ENCODE measurements at regions not wholly inside any gene's neighbourhood (a gene's known extent, or its start where the extent isn't known, plus 50 kb on each side); places are given as distances from the start of the nearest gene placed in this dataset.
"Not testable (repeated sequence)": the region's sequence is repeated elsewhere in the genome, so short reads cannot be mapped to it uniquely, and the experiment has no call there.

DNA sequence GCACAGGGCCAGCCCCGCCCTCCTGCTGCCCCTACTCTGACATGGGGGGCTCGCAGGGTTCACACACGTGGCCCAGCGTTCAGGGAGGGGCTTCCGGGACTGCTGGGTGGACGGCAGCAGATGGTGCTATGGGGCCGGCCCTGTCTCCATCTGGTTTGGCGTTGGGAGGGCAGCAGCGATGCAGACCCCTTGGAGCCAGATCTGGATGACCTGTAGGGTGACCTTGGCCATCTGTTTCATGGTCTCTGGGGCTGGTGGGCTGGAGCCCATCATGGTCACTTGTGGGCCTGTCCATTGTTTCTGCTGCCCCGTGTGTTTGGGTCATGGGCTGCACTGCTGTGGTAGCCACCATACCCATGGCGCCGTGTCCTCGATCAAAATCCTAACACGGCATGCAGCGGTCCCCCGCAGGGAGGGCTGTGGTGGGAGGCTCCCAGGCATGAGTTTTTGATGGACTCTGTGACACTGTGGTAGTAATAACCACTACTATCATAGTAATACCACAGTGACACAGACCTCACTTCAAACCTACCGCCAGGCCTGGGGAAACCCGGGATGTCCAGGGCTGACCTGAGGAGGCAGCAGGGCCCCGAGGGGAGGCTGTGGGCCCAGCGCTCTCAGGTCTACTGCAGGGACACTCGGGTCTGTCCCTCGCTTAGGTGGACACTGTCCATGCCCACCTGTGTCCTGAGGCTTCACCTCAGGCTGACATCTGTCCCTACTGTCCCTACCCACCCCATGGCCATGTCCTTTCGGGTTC, 359.4 kb downstream of the TMEM121 start:
- TF ChIP-seq TOX (CRISPR knock-in tag; IDR thresholded peaks at IDR 0.05; ENCODE audit: borderline replicate concordance), result no peak
- TF ChIP-seq, protein P1, sequence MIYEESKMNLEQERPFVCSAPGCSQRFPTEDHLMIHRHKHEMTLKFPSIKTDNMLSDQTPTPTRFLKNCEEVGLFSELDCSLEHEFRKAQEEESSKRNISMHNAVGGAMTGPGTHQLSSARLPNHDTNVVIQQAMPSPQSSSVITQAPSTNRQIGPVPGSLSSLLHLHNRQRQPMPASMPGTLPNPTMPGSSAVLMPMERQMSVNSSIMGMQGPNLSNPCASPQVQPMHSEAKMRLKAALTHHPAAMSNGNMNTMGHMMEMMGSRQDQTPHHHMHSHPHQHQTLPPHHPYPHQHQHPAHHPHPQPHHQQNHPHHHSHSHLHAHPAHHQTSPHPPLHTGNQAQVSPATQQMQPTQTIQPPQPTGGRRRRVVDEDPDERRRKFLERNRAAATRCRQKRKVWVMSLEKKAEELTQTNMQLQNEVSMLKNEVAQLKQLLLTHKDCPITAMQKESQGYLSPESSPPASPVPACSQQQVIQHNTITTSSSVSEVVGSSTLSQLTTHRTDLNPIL (CRISPR knock-in tag; IDR thresholded peaks at IDR 0.05; ENCODE audit: low read depth), result no peak
- no peak for TF ChIP-seq PPARA (CRISPR knock-in tag; IDR thresholded peaks at IDR 0.05; ENCODE audit: borderline replicate concordance)
- no peak for TF ChIP-seq ESRRG (CRISPR knock-in tag; IDR thresholded peaks at IDR 0.05)
- no peak for TF ChIP-seq ISL1 (CRISPR knock-in tag; IDR thresholded peaks at IDR 0.05)
- TF ChIP-seq OSR1 (CRISPR knock-in tag; IDR thresholded peaks at IDR 0.05), result no peak
- TF ChIP-seq ARNTL (CRISPR knock-in tag; IDR thresholded peaks at IDR 0.05; ENCODE audit: borderline replicate concordance, low read depth), result no peak
- no peak for TF ChIP-seq POU6F1 (CRISPR knock-in tag; IDR thresholded peaks at IDR 0.05; ENCODE audit: borderline replicate concordance, low read depth)
- no peak for TF ChIP-seq SNAI2 (CRISPR knock-in tag; IDR thresholded peaks at IDR 0.05)
- no peak for TF ChIP-seq ZFP30 (CRISPR knock-in tag; IDR thresholded peaks at IDR 0.05)
- no peak for TF ChIP-seq TSHZ2 (CRISPR knock-in tag; IDR thresholded peaks at IDR 0.05)
- no peak for TF ChIP-seq ZNF565 (CRISPR knock-in tag; conservative IDR thresholded peaks at IDR 0.05; ENCODE audit: low read depth)
- no peak for TF ChIP-seq ZNF8 (CRISPR knock-in tag; IDR thresholded peaks at IDR 0.05)
- no peak for TF ChIP-seq TCF4 (CRISPR knock-in tag; IDR thresholded peaks at IDR 0.05; ENCODE audit: borderline replicate concordance)
- no peak for TF ChIP-seq ZC3H10 (CRISPR knock-in tag; IDR thresholded peaks at IDR 0.05)
- no peak for ATAC-seq

- not testable (repeated sequence) for ATAC-seq
These were observed 360.4 kb downstream of the TMEM121 start for GRCh38 chr14:105886791-105887191.

DNA sequence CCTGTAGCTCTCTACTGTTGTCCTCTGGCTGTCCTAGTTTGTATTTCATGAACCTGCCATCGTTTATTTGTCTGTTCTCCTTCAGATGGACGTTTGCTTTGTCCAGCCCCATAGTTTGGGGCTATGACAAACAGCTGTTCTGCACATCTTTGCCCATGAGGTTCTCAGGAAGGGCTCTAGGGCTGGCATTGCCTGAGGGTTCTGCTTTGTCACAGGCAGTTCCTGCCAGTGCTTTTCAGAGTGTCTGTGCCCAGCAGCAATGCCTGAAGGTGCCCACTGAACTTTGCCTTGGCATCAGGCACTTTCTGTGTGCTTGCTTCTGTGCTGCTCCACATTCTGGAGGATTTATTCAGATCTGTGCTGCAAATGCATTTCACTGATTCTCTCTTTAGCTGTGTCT, 361.3 kb downstream of the TMEM121 start:
- no peak for ATAC-seq
- TF ChIP-seq ARNTL (CRISPR knock-in tag; IDR thresholded peaks at IDR 0.05; ENCODE audit: borderline replicate concordance, low read depth) (no peak), TCF4 (CRISPR knock-in tag; IDR thresholded peaks at IDR 0.05; ENCODE audit: borderline replicate concordance) (no peak), ZC3H10 (CRISPR knock-in tag; IDR thresholded peaks at IDR 0.05) (no peak), BACH2 (CRISPR knock-in tag; IDR thresholded peaks at IDR 0.05; ENCODE audit: borderline replicate concordance) (no peak), TOX (CRISPR knock-in tag; IDR thresholded peaks at IDR 0.05; ENCODE audit: borderline replicate concordance) (no peak)

DNA sequence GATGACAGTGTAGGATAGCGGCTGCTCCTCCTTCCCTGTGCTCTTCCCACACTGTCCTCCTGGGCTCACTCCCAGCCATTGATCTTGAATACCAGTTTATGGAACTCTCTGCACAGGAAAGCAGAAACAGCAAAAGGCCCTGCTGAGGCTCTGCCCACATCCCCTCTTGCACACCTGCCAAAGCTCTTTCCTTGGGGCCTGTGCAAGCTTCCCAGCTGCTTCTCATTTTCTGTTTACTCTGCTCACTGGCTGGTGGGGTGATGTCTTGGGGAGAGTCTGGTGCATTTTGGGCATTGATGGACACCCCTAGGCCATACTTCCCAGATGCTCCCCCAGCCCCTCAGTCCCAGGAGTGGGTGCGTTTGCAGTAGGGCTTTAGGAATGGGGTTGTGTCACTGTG, 361.8 kb downstream of the TMEM121 start:
- no peak for ATAC-seq
- TF ChIP-seq, protein P2, sequence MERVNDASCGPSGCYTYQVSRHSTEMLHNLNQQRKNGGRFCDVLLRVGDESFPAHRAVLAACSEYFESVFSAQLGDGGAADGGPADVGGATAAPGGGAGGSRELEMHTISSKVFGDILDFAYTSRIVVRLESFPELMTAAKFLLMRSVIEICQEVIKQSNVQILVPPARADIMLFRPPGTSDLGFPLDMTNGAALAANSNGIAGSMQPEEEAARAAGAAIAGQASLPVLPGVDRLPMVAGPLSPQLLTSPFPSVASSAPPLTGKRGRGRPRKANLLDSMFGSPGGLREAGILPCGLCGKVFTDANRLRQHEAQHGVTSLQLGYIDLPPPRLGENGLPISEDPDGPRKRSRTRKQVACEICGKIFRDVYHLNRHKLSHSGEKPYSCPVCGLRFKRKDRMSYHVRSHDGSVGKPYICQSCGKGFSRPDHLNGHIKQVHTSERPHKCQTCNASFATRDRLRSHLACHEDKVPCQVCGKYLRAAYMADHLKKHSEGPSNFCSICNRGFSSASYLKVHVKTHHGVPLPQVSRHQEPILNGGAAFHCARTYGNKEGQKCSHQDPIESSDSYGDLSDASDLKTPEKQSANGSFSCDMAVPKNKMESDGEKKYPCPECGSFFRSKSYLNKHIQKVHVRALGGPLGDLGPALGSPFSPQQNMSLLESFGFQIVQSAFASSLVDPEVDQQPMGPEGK (CRISPR knock-in tag; IDR thresholded peaks at IDR 0.05; ENCODE audit: borderline replicate concordance), result no peak
- TF ChIP-seq ZNF70 (CRISPR knock-in tag; IDR thresholded peaks at IDR 0.05) (no peak), ZFP30 (CRISPR knock-in tag; IDR thresholded peaks at IDR 0.05) (no peak), GLIS3 (CRISPR knock-in tag; IDR thresholded peaks at IDR 0.05) (no peak), ZNF565 (CRISPR knock-in tag; conservative IDR thresholded peaks at IDR 0.05; ENCODE audit: low read depth) (no peak), POU6F1 (CRISPR knock-in tag; IDR thresholded peaks at IDR 0.05; ENCODE audit: borderline replicate concordance, low read depth) (no peak), ESRRG (CRISPR knock-in tag; IDR thresholded peaks at IDR 0.05) (no peak), SNAI2 (CRISPR knock-in tag; IDR thresholded peaks at IDR 0.05) (no peak), RARB (CRISPR knock-in tag; IDR thresholded peaks at IDR 0.05) (no peak), ZNF8 (CRISPR knock-in tag; IDR thresholded peaks at IDR 0.05) (no peak), ZFP3 (CRISPR knock-in tag; IDR thresholded peaks at IDR 0.05) (no peak), CSRNP3 (CRISPR knock-in tag; IDR thresholded peaks at IDR 0.05) (no peak)
- TF ChIP-seq, protein P1 (CRISPR knock-in tag; IDR thresholded peaks at IDR 0.05; ENCODE audit: low read depth), result no peak
